GM19043 (cell line): ENCODE measurements at regions not wholly inside any gene's neighbourhood (a gene's known extent, or its start where the extent isn't known, plus 50 kb on each side); places are given as distances from the start of the nearest gene placed in this dataset.
"Not testable (repeated sequence)": the region's sequence is repeated elsewhere in the genome, so short reads cannot be mapped to it uniquely, and the experiment has no call there.

Experiments
- ATAC-seq: cut with Tn5 transposase; IDR thresholded peaks from one replicate; pipeline ENCODE4 v1.9.1; 2021; ENCODE audit warnings: low read depth; ENCODE audit not compliant: unreplicated experiment

- ATAC-seq, result no peak
Measured at GRCh38 chr11:116356451-116356850, 416.3 kb downstream of the BUD13 start.

GRCh38 chr11:116355104-116355503 lies 417.7 kb downstream of the BUD13 start:
- ATAC-seq, result no peak

GRCh38 chr11:116353589-116353988 lies 419.2 kb downstream of the BUD13 start:
- no peak for ATAC-seq

- ATAC-seq, result no peak
Measured at GRCh38 chr11:116352881-116353280, 419.9 kb downstream of the BUD13 start.

GRCh38 chr11:116348226-116348625 lies 424.6 kb downstream of the BUD13 start:
- no peak for ATAC-seq

- no peak for ATAC-seq
Measured at GRCh38 chr11:116345575-116345974, 427.2 kb downstream of the BUD13 start.

- no peak for ATAC-seq
Measured at GRCh38 chr11:116344601-116345000, 428.2 kb downstream of the BUD13 start.

- no peak for ATAC-seq
Measured at GRCh38 chr11:116343270-116343669, 429.5 kb downstream of the BUD13 start.

- no peak for ATAC-seq
Measured at GRCh38 chr11:116342148-116342547, 430.6 kb downstream of the BUD13 start.

GRCh38 chr11:116339306-116340098 lies 433.3 kb downstream of the BUD13 start:
- no peak for ATAC-seq

- ATAC-seq, result not testable (repeated sequence)
Measured at GRCh38 chr11:116338500-116338899, 434.3 kb downstream of the BUD13 start.

GRCh38 chr11:116336540-116336939 lies 436.2 kb downstream of the BUD13 start:
- ATAC-seq, result no peak

GRCh38 chr11:116335891-116336290 lies 436.9 kb downstream of the BUD13 start:
- ATAC-seq, result no peak

GRCh38 chr11:116335078-116335477 lies 437.7 kb downstream of the BUD13 start:
- ATAC-seq, result no peak

GRCh38 chr11:116334596-116334995 lies 438.2 kb downstream of the BUD13 start:
- no peak for ATAC-seq

- ATAC-seq, result no peak
Measured at GRCh38 chr11:116333001-116333535, 439.7 kb downstream of the BUD13 start.

- no peak for ATAC-seq
Measured at GRCh38 chr11:116332391-116332790, 440.4 kb downstream of the BUD13 start.

- ATAC-seq, result no peak
Measured at GRCh38 chr11:116331381-116331780, 441.4 kb downstream of the BUD13 start.

GRCh38 chr11:116330439-116331185 lies 442.2 kb downstream of the BUD13 start:
- ATAC-seq, result no peak

GRCh38 chr11:116329354-116330090 lies 443.3 kb downstream of the BUD13 start:
- ATAC-seq, result no peak

- ATAC-seq, result no peak
Measured at GRCh38 chr11:116328851-116329250, 443.9 kb downstream of the BUD13 start.
